NCI-H69 (cell line): ENCODE measurements at regions not wholly inside any gene's neighbourhood (a gene's known extent, or its start where the extent isn't known, plus 50 kb on each side); places are given as distances from the start of the nearest gene placed in this dataset.

ENCODE experiments used
- DNase-seq: peaks from one replicate; lab custom pipeline; 2025; lab: John Stamatoyannopoulos, UW

DNA sequence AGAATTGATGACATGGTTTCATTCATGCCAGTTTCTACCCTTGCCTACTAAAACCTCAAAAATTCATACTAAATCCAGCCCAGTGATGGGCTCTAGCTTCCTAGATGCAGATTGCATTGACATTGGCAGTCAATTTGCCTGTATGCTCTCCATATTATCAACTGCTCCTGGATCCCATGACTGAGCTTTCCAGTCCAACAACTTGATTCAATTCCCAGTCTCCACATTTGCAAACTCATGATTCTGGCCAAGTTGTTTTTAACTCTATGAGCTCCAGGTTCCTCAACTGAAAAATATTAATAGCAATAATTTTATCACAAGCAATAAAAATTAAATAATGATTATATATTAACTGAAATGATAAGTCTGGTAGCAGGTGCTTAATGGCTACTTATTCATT is 51.0 kb upstream of the DSC1 start:
- DNase-seq = no peak

DNA sequence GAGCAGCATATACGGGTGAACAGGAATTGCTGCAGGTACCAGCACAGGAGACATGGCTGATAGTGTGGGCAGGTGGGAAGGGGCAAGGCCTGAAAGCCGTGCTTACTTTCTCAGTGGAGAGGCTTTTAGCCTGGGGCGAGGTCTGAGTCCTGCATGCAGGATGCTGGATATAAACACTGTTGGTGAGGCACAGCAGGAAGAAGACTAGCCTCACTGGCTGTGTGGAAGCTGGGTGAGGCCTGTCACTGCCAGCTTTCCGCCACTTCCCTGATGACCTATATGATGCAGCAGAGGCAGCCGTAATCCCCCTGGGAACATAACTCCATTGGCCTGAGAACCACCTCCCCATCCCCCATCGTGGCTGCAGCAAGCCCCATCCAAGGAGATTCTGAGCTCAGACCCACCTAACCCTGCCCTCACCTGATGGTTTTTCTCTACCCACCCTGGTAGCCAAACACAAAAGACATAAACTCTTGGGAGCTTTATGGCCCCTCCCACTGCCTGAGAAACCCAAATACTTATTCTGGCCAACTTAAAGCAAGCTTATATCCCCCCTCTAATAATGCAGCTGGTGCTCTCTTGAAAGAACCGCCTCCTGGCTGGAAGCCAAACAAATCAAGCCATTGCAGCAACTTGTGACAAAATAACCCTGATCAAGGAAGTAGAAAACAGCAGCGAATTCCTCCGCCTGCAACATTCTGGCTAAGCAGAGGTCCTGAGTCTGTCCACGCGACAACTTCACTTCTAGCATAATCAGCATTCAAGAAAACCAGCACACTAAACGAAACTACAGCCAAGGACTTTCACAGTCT is 54.6 kb upstream of the DSC1 start:
- DNase-seq = peak; percentile 50

DNA sequence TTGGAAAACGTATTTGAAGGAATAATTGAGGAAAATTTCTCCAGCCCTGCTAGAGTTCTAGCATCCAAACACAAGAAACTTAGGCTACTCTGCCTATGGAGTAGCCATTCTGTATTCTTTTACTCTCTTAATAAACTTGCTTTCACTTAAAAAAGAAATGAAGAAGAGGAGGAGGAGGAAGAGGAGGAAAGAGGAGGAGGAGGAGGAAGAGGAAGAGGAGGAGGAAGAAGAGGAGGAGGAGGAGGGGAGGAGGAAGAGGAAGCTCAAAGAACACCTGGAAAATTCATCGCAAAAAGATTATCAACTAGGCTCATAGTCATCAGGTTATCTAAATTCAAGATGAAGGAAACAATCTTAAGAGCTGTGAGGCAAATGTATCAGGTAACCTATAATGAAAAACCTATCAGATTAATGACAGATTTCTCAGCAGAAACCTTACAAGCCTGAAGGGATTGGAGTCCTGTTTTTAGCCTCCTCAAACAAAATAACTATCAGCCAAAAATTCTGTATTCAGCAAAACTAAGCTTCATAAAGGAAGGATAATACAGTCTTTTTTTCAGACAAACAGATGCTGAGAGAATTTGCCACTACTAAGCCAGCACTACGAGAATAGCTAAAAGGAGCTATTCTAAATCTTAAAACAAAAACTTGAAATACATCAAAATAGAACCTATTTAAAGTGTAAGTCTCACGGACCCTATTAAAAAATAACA is 56.2 kb upstream of the DSC1 start:
- no peak for DNase-seq

DNA sequence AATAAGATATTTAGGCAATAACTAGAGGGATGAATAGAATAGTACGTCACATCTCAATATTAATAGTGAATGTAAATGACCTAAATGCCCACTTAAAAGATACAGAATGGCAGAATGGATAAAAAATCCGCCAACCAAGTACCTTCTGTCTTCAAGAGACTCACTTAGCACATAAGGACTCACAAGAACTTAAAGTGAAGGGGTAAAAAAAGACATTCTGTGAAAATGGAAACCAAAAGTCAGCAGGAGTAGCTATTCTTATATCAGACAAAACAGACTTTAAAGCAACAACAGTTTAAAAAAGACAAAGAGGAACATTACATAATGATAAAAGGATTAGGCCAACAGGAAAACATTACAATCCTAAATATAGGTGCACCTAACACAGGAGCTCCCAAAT is 56.7 kb upstream of the DSC1 start:
- DNase-seq = no peak

DNA sequence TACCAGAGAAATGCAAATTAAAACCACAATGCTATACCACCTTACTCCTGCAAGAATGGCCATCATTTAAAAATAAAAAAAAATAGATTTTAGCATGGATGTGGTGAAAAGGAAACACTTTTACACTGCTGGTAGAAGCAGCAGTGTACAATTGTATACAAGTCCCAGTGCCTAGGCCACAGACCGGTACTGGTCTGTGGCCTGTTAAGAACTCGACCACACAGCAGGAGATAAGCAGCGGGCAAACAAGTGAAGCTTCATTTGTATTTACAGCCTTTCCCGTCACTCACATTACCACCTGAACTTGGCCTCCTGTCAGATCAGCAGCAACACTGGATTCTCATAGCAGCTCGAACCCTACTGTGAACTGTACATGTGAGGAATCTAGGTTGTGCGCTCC is 60.7 kb upstream of the DSC1 start:
- DNase-seq = no peak

DNA sequence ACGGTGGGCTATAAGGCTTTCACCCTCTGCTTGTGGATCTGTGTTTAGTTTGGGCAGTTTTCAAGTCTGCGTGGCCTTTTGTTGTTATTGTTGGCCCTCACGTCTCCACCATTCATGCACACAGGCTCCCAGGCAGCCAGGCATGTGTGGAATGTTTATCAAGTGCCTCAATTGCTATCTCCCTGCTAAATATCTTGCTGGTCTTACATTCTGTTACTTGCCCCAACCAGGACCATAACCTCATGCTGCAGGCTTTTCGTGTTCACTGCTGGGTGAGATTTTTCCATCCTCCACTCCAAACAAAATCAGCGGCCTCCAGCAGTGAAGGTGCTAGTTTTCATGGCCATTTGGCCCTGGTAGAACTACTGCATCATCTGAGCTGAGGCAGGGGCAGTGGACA is 63.0 kb upstream of the DSC1 start:
- no peak for DNase-seq

DNA sequence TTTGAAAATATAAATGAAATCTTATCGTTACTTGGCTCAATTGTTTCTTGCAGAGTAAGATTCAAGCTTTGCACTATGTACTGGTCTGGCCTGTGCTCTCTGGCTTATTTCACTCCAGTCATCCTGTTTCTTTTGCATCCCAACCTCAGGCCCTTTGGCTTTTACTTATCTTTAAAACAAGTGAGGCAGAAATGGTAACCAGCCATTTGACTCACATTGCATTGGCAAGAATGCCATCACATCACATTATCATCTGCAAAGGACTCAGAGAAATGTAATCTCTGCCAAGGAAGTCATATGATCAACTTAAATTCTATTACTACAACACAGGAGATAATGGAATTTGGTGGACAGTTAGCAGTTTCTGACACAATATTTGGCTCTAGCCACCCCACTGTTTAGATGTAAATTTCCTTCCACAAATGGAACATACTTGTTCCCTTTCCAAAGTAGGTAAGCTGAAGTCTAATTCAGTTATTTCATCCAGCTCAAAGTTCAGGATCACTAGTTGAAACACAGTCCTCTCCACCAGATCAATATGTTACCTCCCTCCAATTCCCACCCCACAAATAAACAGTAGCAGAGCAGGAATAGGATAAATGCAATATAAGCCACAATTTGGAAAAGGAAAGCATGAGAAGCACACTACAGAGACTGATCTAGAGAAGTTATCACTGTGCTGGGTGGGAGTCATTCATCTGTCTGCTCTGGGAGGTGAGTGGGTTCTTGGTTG is 65.0 kb upstream of the DSC1 start:
- no peak for DNase-seq

DNA sequence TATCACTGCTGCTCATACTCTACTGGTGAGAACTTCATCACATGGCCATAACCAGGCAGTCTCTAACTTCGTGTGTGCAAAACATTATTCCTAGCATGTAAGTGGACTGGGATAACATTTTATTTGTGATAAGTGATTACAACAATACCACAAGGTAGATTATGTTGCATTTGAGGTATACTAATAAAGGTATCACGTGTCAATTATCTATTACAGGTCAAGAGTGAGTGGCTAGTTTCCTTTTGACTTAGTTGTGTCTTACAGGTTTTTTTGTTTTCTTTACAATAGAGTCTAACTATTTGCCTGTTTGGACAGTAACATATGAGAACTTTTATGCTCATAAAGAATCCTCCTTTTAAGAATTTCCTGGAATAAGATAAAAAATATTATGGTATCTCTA is 67.2 kb upstream of the DSC1 start:
- no peak for DNase-seq

DNA sequence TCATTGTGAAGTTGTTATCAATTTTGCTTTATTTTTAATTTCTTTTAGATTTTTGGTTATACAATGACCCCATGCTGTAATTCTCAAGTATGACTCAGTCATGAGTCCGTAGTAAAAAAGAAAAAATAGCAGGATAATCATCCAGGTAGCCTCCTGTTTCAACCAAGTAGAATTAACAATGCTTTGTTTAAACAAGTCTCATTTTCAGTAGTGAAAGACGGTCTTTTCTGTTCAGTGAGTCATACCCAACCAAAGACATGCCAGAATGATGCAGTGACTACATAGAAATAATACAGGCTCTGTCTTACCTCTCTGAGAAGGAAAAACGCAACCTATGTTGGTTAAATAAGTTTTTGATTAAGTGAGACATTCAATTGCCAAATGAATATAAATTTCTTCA is 67.8 kb upstream of the DSC1 start:
- DNase-seq = no peak

DNA sequence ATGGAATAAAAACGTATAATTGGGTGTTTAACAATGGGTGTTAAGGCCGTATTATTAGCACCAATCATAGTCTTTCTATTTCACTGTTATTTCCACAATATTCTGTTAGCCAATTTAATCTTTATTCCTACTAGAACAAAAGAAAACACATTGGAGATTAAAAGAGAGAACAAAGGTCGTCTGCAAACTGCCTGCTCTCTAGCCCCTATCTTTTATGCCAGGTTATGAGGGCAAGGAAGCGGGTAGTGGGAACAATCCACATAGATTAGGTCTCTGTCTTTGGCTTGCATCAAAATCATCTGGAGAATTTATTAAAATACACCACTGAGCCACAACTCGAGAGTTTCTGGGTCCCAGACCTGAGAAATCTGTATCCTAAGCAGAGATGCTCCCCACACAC is 69.4 kb upstream of the DSC1 start:
- no peak for DNase-seq

DNA sequence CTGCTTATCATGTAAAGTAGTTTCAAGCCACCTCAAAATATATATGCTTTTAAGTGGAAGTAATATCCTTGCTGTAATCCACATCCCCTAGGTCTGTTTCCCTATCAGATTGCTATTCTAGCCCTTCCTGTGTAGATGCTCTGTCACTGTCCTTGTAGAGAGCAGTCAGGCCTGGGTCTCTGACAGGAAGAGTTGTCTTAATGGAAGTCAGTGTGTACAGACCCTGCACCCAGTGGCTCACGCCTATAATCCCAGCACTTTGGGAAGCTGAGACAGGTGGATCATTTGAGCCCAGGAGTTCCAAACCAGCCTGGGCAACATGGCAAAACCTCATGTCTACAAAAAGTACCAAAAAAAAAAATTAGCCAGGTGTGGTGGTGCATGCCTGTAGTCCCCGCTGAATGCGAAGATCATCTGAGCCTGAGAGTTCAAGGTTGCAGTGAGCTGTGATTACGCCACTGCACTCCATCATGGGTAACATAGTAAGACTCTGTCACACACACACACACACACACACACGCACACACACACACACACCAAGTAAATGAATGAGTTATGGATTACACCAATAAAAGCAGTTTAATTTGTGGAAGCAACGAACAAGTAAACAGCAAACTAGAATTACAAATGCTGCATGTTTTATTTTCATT is 70.2 kb upstream of the DSC1 start:
- no peak for DNase-seq

DNA sequence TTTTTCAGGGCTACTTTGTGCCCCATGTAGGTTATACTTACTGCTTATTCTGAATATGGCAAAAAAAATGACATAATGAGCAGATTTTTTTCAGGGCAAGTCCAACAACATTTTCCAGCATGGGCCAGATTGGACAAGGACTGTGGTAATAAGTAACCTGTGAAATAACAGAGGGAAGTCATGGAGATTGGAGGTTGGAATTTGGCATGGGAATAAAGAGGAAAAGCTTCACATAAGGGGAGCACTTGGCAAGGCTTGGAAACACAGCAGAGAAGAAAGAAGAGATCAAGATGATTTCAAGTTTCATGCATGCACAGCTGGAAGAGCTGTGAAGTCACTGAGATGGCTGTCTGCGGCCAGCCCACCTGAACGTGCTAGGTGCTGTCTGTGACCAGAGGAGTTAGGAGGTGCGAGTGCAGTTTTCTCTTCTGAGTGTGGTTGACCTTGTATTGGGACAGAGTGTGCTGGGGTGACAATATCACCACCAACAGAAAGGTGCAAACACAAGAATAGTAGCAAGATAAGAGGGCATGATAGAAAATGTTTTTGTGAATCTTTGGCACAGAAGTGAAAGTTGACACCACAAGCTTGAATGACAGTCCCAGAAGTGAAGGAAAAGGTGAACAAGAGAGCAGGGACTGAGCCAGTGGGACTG is 71.1 kb upstream of the DSC1 start:
- no peak for DNase-seq

DNA sequence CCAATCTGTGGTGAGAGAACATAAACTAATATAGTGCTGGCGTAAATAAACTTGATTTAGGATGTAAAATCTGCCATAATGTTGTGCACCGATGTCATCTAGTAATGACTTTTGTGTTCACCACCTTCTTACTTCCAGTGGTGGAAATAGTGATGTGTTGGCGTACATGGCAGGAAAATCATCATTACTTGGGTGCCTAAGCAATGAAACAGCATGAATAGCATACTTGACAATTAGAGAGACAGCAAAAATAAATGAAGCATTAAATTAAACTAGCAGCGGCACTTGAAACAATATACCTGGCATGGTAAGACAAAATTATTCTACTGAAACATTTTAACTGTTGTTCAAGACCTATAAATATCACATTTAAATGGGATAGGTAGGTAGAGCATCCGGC is 73.2 kb upstream of the DSC1 start:
- no peak for DNase-seq

DNA sequence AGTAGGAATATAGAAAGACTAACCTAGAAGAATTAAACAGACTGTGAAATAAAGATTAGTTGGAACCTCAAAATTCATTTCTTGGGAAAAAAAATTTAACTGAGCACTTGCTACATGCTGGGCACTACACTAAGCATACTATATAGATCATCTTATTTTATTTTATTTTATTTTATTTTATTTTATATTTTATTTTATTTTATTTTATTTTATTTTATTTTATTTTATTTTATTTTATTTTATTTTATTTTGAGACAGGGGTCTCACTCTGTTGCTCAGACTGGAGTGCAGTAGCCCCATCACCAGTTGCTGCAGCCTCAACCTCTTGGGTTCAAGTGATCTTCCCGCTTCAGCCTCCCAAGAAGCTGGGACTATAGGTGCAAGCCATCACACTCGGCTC is 74.5 kb upstream of the DSC1 start:
- no peak for DNase-seq

DNA sequence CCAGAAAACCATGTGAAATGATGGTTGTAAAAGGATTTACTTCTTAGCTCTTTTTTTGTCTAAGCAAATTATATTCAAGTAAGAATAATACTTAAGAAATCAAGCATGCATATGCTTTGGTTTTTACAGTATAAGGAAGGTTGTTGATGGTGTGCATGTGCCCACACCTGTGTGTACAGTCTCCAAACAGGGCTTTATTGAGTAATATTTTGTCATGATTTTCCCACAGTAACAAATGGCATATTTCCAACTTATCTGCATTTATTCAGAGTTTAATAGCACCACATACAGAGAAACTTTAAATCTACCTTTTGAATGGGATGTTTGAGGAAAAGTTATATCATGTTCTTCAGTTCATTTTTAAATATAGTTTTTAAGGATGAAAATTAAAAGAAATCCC is 76.5 kb upstream of the DSG1 start:
- DNase-seq = no peak

DNA sequence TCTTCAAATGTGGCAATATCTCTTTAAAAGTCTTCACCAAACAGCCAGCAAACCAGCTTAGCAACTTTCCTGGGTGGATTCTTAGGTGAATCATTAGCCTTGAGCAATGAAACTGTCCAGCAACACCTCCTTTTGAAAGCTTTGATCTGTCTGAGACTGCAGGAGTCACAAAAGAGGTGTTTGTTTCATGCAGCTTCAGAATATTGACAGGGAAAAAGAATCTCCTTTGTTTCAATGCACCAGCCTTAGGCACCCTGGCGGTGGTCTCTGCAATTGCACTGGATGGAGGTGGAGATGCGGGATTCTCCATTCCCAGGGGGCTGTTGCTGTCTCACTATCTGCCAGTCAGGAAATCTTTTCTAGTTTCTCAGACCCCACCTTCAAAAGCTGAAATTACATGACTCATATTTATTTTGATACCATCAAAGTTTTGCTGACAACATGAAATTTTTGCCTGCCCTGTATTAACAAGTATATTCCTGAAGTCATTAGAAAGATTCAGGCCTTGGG is 76.0 kb upstream of the DSG1 start:
- DNase-seq = peak; percentile 42

DNA sequence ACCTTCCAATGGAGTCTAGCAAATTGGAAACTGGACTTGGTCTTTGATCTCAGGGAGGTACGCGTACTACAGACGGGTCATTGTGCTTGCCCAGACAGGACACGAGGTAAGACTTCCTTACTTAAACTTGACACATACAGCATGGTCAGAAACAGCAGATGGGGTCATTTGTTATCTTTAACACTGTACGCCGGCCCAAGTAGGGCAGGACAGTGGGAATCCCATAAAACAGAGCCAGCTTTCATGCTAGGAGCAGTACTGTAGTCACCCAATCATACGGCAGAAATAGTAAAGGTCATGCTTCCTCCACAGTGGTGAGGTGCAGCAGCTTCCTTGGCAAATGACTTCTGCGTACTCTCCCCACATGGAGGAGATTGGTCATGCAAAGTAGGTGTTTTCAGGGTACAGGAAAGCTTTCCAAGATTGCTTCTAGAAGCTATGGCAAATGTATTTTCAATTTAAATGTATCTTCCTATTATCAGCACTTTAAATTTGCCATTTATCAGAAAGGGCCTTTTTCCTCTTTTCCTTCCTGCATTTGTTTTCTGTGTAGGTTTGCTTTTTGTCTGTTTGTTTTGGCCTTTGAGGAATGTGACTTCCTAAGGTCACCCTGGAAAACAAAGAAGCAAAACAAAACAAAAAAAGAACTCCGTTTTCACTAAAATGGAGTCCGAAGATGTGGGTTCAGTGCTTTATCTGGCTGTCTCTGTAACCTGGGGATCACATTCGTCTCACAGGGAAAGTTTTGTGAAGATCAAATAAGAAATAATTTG is 74.0 kb upstream of the DSG1 start:
- DNase-seq = no peak

DNA sequence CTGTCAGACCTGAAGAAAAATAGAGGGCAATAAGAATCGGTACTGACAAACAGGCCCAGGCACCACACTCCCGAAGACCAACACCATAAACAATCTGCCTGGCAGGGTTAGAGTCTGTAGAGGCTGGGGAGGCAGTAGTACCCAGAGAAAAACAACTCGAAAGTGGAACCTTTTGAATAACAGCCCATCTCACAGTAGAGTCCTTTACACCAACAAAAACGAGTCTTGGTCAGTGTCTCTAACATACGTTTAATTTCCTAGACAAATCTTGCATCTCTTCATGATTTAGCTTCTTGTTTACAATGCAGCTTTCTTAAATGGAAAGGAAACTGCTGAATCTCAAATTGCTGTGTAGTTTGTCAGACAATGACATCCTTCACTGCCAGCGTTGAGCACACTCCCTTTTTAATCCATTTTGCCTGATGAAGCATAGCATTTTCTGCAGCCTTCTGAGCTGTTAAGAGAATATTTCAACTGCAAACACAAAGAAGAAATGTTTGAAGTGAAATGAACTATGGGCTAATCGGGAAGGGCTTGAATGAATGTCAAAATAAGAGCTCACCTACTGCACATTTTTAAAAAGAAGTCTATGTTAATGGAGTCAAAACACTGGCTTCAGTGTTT is 73.1 kb upstream of the DSG1 start:
- DNase-seq = no peak

DNA sequence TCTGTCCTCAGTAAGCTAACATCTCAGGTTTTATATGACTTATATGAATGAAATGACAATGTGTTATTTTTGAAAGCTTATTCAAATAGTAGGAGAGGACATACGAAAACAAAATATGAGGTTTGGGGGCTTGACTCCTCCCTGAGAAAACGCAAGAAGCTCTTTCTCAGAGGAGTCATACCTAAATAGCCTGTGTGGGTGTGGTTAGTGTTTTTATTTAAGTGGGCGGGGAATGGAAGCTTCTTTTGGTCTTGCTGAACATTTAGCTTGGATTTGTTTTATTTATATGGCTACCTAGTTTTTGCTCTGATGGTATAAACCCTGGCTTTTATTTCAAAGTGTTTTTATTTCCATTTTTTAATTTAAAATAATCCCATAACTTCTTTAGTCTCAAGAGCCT is 72.1 kb upstream of the DSG1 start:
- DNase-seq = no peak

DNA sequence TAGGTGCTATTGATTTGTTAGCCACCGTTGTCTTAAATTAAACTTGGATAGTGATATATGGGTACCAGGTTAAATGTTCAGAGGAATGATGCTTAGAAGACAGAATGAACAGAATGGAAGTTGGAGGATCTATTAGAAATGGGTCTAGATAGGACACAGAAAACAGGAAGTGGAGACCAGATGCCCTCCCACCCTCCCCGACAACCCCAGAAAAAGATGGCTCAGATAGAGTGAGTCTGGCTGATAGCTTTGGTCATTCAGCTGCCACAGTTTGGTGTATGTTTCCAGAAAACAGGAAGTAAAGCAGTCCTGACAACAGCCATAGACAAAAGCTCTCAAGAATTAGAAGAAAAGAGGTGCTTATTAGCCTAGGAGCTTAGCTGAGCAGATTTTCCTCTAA is 71.5 kb upstream of the DSG1 start:
- DNase-seq = no peak
